HEK293 (cell line): ENCODE measurements at regions not wholly inside any gene's neighbourhood (a gene's known extent, or its start where the extent isn't known, plus 50 kb on each side); places are given as distances from the start of the nearest gene placed in this dataset.

Experiments used
- CTCF ChIA-PET: fragments of 350-600 bp; formaldehyde crosslinking; extraction: SDS; loops from one replicate; lab custom pipeline; 2021; ENCODE audit warnings: antibody characterized with exemption; lab: Yijun Ruan, JAX
- POLR2A ChIA-PET: fragments of 300-600 bp; formaldehyde crosslinking; extraction: SDS; loops from one replicate; lab custom pipeline; 2020; ENCODE audit warnings: antibody characterized with exemption, inconsistent platforms; lab: Yijun Ruan, JAX
- H3K27ac ChIP-seq: fragments of 200-500 bp; sonication (Bioruptor generic); 2 replicates; pipeline ENCODE4 v1.5.1; 2014; ENCODE audit warnings: low read depth, low read length, control low read depth, inconsistent platforms; ENCODE audit errors: extremely low read depth
- H3K36me3 ChIP-seq, 2 experiments: fragments of 200-500 bp in 1 of 2; sonication (Bioruptor generic) in 1 of 2; 1 replicate in 1 of 2; 2 replicates in 1 of 2; pipeline ENCODE4 v1.5.1; 2014 to 2017; ENCODE audit warnings: inconsistent platforms in 2 of 2, low read length in 2 of 2; ENCODE audit not compliant: control insufficient read depth in 2 of 2, insufficient read depth in 1 of 2
- H3K4me1 ChIP-seq: fragments of 200-500 bp; sonication (Bioruptor generic); 2 replicates; pipeline ENCODE4 v1.5.1; 2014; ENCODE audit warnings: mild to moderate bottlenecking, low read length, inconsistent platforms; ENCODE audit not compliant: control insufficient read depth, insufficient read depth
- H3K4me3 ChIP-seq: 2 replicates; pipeline ENCODE4 v1.5.1; 2011; ENCODE audit warnings: low read depth, mild to moderate bottlenecking, control low read depth, low read length, moderate library complexity
- H3K9me3 ChIP-seq: fragments of 200-500 bp; sonication (Bioruptor generic); 2 replicates; pipeline ENCODE4 v1.5.1; 2014; ENCODE audit warnings: low read depth, low read length, inconsistent platforms; ENCODE audit not compliant: control insufficient read depth, insufficient read depth
- IKZF3 ChIP-seq: fragments of 450-650 bp; IDR thresholded peaks from 2 replicates; pipeline ENCODE4 v1.5.0; 2018; ENCODE audit warnings: missing biosample characterization, mild to moderate bottlenecking, missing genetic modification characterization, moderate library complexity
- SCRT2 ChIP-seq: fragments of 450-650 bp; formaldehyde crosslinking; IDR thresholded peaks from 2 replicates; pipeline ENCODE4 v1.5.1; 2016; ENCODE audit warnings: missing biosample characterization, missing genetic modification characterization
- ZFP69B ChIP-seq: fragments of 450-650 bp; formaldehyde crosslinking; IDR thresholded peaks from 2 replicates; pipeline ENCODE4 v1.5.1; 2016; ENCODE audit warnings: missing biosample characterization, missing genetic modification characterization
- ZNF146 ChIP-seq: fragments of 450-650 bp; formaldehyde crosslinking; IDR thresholded peaks from 2 replicates; pipeline ENCODE4 v1.5.1; 2016; ENCODE audit warnings: missing biosample characterization, missing genetic modification characterization
- ZNF2 ChIP-seq: fragments of 450-650 bp; formaldehyde crosslinking; IDR thresholded peaks from 2 replicates; pipeline ENCODE4 v1.5.1; 2016; ENCODE audit warnings: missing biosample characterization, missing genetic modification characterization
- ZNF391 ChIP-seq: fragments of 450-650 bp; formaldehyde crosslinking; IDR thresholded peaks from 2 replicates; pipeline ENCODE4 v1.5.1; 2016; ENCODE audit warnings: low read depth, missing biosample characterization, missing genetic modification characterization, borderline replicate concordance
- ZNF394 ChIP-seq: fragments of 450-650 bp; formaldehyde crosslinking; IDR thresholded peaks from 2 replicates; pipeline ENCODE4 v1.5.1; 2016; ENCODE audit warnings: missing biosample characterization, missing genetic modification characterization, mild to moderate bottlenecking, moderate library complexity, borderline replicate concordance
- ZNF48 ChIP-seq: fragments of 450-650 bp; formaldehyde crosslinking; IDR thresholded peaks from 2 replicates; pipeline ENCODE4 v1.5.1; 2016; ENCODE audit warnings: missing biosample characterization, missing genetic modification characterization
- ZNF529 ChIP-seq: fragments of 450-650 bp; formaldehyde crosslinking; IDR thresholded peaks from 2 replicates; pipeline ENCODE4 v1.5.1; 2017; ENCODE audit warnings: missing genetic modification characterization, missing biosample characterization; ENCODE audit not compliant: insufficient replicate concordance
- ZNF555 ChIP-seq: fragments of 450-650 bp; formaldehyde crosslinking; conservative IDR thresholded peaks from 2 replicates; pipeline ENCODE4 v1.5.1; 2017; ENCODE audit warnings: missing biosample characterization, mild to moderate bottlenecking, missing genetic modification characterization, inconsistent platforms
- TF ChIP-seq, protein P1 (sequence below): fragments of 450-650 bp; formaldehyde crosslinking; IDR thresholded peaks from 2 replicates; pipeline ENCODE4 v1.5.1; 2016; ENCODE audit warnings: missing biosample characterization, missing genetic modification characterization
- TF ChIP-seq, protein P2 (sequence below): fragments of 450-650 bp; formaldehyde crosslinking; IDR thresholded peaks from 2 replicates; pipeline ENCODE4 v1.5.1; 2016; ENCODE audit warnings: missing biosample characterization, missing genetic modification characterization, low read depth
- TF ChIP-seq, protein P3 (sequence below): fragments of 450-650 bp; formaldehyde crosslinking; IDR thresholded peaks from 2 replicates; pipeline ENCODE4 v1.5.1; 2016; ENCODE audit warnings: missing biosample characterization, missing genetic modification characterization
- TF ChIP-seq, protein P4 (sequence below): fragments of 450-650 bp; formaldehyde crosslinking; conservative IDR thresholded peaks from 2 replicates; pipeline ENCODE4 v1.5.1; 2016; ENCODE audit warnings: low read depth, missing biosample characterization, missing genetic modification characterization
- TF ChIP-seq, protein P5 (sequence below): fragments of 450-650 bp; formaldehyde crosslinking; optimal IDR thresholded peaks from 2 replicates; pipeline ENCODE3; 2016; ENCODE audit warnings: missing biosample characterization, mild to moderate bottlenecking, missing genetic modification characterization

DNA sequence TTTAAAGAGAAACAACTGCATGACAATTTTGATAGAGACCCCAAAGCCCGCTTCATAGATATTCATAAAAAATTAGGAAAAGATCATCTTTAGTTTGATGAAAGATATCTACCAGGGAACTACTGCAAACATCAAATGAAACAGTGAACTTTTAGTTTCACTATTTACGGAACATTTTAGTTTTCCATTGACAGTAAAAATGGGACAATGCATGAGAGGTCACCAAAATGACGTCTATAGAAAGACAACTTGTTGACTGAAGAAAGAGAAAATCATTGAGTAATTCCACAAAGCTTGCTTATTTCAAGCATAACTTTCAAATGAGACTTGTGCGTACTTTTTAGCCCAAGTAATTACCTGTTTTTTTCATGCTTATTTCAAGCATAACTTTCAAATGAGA lies 411.4 kb downstream of the HLX start:
- TF ChIP-seq ZNF394 (tag by site-specific recombination) (no peak), SCRT2 (tag by site-specific recombination) (0 out of 2 replicates have a peak, but pooled peaks have one; percentile 13)
- TF ChIP-seq, protein P1, sequence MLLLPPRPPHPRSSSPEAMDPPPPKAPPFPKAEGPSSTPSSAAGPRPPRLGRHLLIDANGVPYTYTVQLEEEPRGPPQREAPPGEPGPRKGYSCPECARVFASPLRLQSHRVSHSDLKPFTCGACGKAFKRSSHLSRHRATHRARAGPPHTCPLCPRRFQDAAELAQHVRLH (tag by site-specific recombination), result no peak
- TF ChIP-seq, all 188 proteins: peak for 1
- Histone ChIP-seq H3K27ac (no peak overlapping the region), H3K4me1 (no peaks in the 10 kb centered on the region), H3K36me3 (no peaks in the 10 kb centered on the region), H3K4me3 (no peak overlapping the region), H3K9me3 (no peaks in the 10 kb centered on the region)
- CTCF ChIA-PET, result interaction anchor here (0.9 kb wide), 1 partner anchor 27 kb away, joined by 4 read pairs; no protein-coding TSS in a partner anchor
- POLR2A ChIA-PET, result no interaction called here

DNA sequence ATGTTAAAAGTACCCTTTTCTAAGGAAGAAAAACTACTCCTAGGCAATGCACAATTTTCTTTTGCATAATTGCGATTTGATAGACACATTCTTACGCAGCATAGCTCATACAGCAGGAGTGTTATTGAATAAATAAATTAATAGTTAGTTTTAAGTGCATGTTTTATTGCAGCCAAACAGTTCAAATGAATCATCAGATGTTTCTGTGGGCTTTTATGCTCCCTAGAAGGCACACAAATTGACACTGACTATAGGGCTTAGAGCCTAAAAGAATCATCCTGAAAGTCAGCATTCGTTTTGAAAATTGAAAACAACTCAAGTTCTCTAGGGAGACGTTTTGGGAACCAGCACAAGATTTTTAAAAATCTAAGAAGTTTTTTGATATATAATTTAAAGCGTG lies 411.9 kb downstream of the HLX start:
- TF ChIP-seq SCRT2 (tag by site-specific recombination), result 0 out of 2 replicates have a peak, but pooled peaks have one; percentile 1
- no peak for TF ChIP-seq ZNF555 (tag by site-specific recombination)
- TF ChIP-seq, all 188 proteins: peak for 1
- Histone ChIP-seq H3K27ac (no peak overlapping the region), H3K4me1 (no peaks in the 10 kb centered on the region), H3K36me3 (no peaks in the 10 kb centered on the region), H3K9me3 (no peaks in the 10 kb centered on the region), H3K4me3 (no peak overlapping the region)
- ChIA-PET CTCF (interaction anchor here (0.9 kb wide), 1 partner anchor 27 kb away, joined by 4 read pairs; no protein-coding TSS in a partner anchor), POLR2A (no interaction called here)

DNA sequence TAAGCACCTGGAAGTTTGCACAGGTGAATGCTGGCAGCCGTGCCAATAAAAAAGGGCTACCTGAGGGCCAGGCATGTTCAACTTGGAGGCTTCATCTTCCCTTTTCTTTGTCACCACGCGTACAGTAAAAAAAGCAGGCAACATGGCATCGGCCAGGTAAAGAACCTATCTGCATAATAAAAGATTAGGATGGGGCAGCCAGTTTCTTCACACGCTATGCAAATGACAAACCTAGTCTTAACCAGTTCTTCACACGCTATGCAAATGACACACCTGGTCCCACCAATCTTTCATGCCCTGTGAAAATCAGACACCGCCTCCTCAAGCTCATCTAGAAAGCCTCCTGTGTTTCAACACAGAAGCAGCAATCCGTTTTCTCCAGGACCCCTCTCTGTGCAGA lies 413.4 kb downstream of the HLX start:
- CTCF ChIA-PET, result interaction anchor here (0.6 to 0.9 kb wide), 2 partner anchors 23 to 29 kb away, joined by 3 read pairs; no protein-coding TSS in a partner anchor
- Histone ChIP-seq H3K4me3 (no peak overlapping the region), H3K4me1 (no peaks in the 10 kb centered on the region)
- no peak for TF ChIP-seq ZNF2 (tag by site-specific recombination)
- no peak for TF ChIP-seq ZNF391 (tag by site-specific recombination)
- no peak for TF ChIP-seq IKZF3 (tag by site-specific recombination)
- TF ChIP-seq, protein P2, sequence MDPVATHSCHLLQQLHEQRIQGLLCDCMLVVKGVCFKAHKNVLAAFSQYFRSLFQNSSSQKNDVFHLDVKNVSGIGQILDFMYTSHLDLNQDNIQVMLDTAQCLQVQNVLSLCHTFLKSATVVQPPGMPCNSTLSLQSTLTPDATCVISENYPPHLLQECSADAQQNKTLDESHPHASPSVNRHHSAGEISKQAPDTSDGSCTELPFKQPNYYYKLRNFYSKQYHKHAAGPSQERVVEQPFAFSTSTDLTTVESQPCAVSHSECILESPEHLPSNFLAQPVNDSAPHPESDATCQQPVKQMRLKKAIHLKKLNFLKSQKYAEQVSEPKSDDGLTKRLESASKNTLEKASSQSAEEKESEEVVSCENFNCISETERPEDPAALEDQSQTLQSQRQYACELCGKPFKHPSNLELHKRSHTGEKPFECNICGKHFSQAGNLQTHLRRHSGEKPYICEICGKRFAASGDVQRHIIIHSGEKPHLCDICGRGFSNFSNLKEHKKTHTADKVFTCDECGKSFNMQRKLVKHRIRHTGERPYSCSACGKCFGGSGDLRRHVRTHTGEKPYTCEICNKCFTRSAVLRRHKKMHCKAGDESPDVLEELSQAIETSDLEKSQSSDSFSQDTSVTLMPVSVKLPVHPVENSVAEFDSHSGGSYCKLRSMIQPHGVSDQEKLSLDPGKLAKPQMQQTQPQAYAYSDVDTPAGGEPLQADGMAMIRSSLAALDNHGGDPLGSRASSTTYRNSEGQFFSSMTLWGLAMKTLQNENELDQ (tag by site-specific recombination), result no peak
- TF ChIP-seq, protein P3, sequence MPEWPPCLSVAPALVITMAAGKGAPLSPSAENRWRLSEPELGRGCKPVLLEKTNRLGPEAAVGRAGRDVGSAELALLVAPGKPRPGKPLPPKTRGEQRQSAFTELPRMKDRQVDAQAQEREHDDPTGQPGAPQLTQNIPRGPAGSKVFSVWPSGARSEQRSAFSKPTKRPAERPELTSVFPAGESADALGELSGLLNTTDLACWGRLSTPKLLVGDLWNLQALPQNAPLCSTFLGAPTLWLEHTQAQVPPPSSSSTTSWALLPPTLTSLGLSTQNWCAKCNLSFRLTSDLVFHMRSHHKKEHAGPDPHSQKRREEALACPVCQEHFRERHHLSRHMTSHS (tag by site-specific recombination), result no peak
- TF ChIP-seq, all 188 proteins: peak for 0
- Histone ChIP-seq H3K36me3 (no peaks in the 10 kb centered on the region), H3K27ac (no peak overlapping the region), H3K9me3 (no peaks in the 10 kb centered on the region)
- POLR2A ChIA-PET, result no interaction called here

DNA sequence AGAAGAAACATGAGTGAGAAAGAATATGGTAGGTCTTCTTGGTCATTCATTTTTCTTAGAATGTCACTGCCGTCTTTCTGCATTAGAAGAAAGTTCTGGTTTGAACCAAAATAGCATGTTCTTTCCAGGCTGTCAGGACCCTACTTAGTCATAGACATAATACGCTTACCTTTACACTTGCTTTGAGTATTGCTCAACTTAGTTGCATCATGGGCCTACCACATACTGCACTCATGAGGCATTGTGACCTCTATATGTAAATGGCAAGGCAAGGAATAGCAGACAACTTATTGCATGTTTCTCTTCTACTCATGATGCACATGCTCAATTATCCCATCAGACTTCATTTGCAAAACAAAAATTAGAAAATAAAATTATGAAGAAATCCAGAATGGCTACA lies 415.0 kb downstream of the HLX start:
- CTCF ChIA-PET, result no interaction called here
- POLR2A ChIA-PET, result no interaction called here
- Histone ChIP-seq H3K36me3 (no peaks in the 10 kb centered on the region), H3K4me1 (no peaks in the 10 kb centered on the region), H3K4me3 (no peak overlapping the region), H3K9me3 (no peaks in the 10 kb centered on the region), H3K27ac (no peak overlapping the region)
- TF ChIP-seq ZFP69B (tag by site-specific recombination) (no peak), ZNF146 (no peak), ZNF48 (tag by site-specific recombination) (no peak), ZNF529 (tag by site-specific recombination) (no peak)
- TF ChIP-seq, protein P4, sequence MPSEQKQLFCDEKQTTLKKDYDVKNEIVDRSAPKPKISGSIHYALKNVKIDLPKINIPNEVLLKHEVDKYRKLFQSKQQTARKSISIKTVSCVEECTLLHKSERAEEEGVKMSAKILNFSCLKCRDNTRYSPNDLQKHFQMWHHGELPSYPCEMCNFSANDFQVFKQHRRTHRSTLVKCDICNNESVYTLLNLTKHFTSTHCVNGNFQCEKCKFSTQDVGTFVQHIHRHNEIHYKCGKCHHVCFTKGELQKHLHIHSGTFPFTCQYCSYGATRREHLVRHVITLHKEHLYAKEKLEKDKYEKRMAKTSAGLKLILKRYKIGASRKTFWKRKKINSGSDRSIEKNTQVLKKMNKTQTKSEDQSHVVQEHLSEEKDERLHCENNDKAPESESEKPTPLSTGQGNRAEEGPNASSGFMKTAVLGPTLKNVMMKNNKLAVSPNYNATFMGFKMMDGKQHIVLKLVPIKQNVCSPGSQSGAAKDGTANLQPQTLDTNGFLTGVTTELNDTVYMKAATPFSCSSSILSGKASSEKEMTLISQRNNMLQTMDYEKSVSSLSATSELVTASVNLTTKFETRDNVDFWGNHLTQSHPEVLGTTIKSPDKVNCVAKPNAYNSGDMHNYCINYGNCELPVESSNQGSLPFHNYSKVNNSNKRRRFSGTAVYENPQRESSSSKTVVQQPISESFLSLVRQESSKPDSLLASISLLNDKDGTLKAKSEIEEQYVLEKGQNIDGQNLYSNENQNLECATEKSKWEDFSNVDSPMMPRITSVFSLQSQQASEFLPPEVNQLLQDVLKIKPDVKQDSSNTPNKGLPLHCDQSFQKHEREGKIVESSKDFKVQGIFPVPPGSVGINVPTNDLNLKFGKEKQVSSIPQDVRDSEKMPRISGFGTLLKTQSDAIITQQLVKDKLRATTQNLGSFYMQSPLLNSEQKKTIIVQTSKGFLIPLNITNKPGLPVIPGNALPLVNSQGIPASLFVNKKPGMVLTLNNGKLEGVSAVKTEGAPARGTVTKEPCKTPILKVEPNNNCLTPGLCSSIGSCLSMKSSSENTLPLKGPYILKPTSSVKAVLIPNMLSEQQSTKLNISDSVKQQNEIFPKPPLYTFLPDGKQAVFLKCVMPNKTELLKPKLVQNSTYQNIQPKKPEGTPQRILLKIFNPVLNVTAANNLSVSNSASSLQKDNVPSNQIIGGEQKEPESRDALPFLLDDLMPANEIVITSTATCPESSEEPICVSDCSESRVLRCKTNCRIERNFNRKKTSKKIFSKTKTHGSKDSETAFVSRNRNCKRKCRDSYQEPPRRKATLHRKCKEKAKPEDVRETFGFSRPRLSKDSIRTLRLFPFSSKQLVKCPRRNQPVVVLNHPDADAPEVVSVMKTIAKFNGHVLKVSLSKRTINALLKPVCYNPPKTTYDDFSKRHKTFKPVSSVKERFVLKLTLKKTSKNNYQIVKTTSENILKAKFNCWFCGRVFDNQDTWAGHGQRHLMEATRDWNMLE (tag by site-specific recombination), result no peak
- TF ChIP-seq, protein P5, sequence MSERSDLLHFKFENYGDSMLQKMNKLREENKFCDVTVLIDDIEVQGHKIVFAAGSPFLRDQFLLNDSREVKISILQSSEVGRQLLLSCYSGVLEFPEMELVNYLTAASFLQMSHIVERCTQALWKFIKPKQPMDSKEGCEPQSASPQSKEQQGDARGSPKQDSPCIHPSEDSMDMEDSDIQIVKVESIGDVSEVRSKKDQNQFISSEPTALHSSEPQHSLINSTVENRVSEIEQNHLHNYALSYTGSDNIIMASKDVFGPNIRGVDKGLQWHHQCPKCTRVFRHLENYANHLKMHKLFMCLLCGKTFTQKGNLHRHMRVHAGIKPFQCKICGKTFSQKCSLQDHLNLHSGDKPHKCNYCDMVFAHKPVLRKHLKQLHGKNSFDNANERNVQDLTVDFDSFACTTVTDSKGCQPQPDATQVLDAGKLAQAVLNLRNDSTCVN (tag by site-specific recombination), result no peak
